Lower lobe of right lung (tissue), 2 donors: ENCODE measurements at regions not wholly inside any gene's neighbourhood (a gene's known extent, or its start where the extent isn't known, plus 50 kb on each side); places are given as distances from the start of the nearest gene placed in this dataset.

ENCODE experiments used
- ATAC-seq, 2 donors: fragments of 200-7000 bp; cut with Tn5 transposase; one replicate each; pipeline ENCODE4 v1.9.1; 2020 to 2022; ENCODE audit warnings: mild to moderate bottlenecking in 2 of 2, moderate library complexity in 2 of 2
- DNase-seq: peaks from one replicate; pipeline ENCODE4 v3.0.0-alpha.2; 2020
- H3K27ac ChIP-seq: fragments of 200-600 bp; one replicate; pipeline ENCODE4 v1.8.0; 2022
- H3K27me3 ChIP-seq: fragments of 200-600 bp; one replicate; pipeline ENCODE4 v1.8.0; 2022; ENCODE audit warnings: low read depth
- H3K36me3 ChIP-seq: fragments of 200-600 bp; one replicate; pipeline ENCODE4 v1.8.0; 2022; ENCODE audit warnings: mild to moderate bottlenecking
- H3K4me1 ChIP-seq: fragments of 200-600 bp; one replicate; pipeline ENCODE4 v1.8.0; 2022
- H3K4me3 ChIP-seq: fragments of 200-600 bp; one replicate; pipeline ENCODE4 v1.8.0; 2022; ENCODE audit warnings: mild to moderate bottlenecking
- H3K9me3 ChIP-seq: fragments of 200-600 bp; one replicate; pipeline ENCODE4 v1.8.0; 2022
- CTCF ChIP-seq: fragments of 200-600 bp; IDR thresholded peaks from one replicate; pipeline ENCODE4 v1.8.0; 2022; ENCODE audit warnings: antibody characterized with exemption, mild to moderate bottlenecking
- intact Hi-C: fragments of 100-400 bp; cut with DNase I; formaldehyde crosslinking; loops from one replicate; pipeline ENCODE4 v1.11.0; 2022
- donor health status: DM: no; HTN: yes; CAD: no; lungs with severe emphysema.

GRCh38 chr17:77343031-77343800 lies 202.4 kb downstream of the SEC14L1 start:
- ATAC-seq = no peak
- Histone ChIP-seq H3K27ac (peak overlapping the region; percentile 54), H3K4me1 (peaks cover 36% of the 10 kb centered on the region), H3K9me3 (no peaks in the 10 kb centered on the region), H3K4me3 (no peak overlapping the region), H3K27me3 (no peaks in the 10 kb centered on the region), H3K36me3 (no peaks in the 10 kb centered on the region)
- no peak for DNase-seq
- TF ChIP-seq CTCF = no peak
- intact Hi-C loops = no loop called here

GRCh38 chr17:77344038-77344437 lies 203.3 kb downstream of the SEC14L1 start:
- H3K36me3 ChIP-seq = no peaks in the 10 kb centered on the region
- no peak overlapping the region for H3K4me3 ChIP-seq
- no peak for DNase-seq
- H3K9me3 ChIP-seq = no peaks in the 10 kb centered on the region
- H3K27me3 ChIP-seq = no peaks in the 10 kb centered on the region
- H3K4me1 ChIP-seq = peaks cover 32% of the 10 kb centered on the region
- TF ChIP-seq CTCF = no peak
- intact Hi-C loops = no loop called here
- no peak for ATAC-seq
- H3K27ac ChIP-seq = no peak overlapping the region

GRCh38 chr17:77345260-77345910 lies 204.6 kb downstream of the SEC14L1 start:
- Histone ChIP-seq H3K4me3 (no peak overlapping the region), H3K27ac (no peak overlapping the region), H3K4me1 (peaks cover 41% of the 10 kb centered on the region), H3K27me3 (no peaks in the 10 kb centered on the region), H3K36me3 (no peaks in the 10 kb centered on the region), H3K9me3 (no peaks in the 10 kb centered on the region)
- intact Hi-C loops = no loop called here
- no peak for TF ChIP-seq CTCF
- no peak for DNase-seq
- ATAC-seq = no peak

- intact Hi-C loops = no loop called here
- Histone ChIP-seq H3K27me3 (no peaks in the 10 kb centered on the region), H3K4me1 (peaks cover 41% of the 10 kb centered on the region), H3K4me3 (no peak overlapping the region), H3K27ac (no peak overlapping the region), H3K36me3 (no peaks in the 10 kb centered on the region), H3K9me3 (no peaks in the 10 kb centered on the region)
- ATAC-seq (no peak), DNase-seq (no peak)
- no peak for TF ChIP-seq CTCF
Observed at GRCh38 chr17:77346765-77347164, 206.0 kb downstream of the SEC14L1 start.

- peaks cover 35% of the 10 kb centered on the region for H3K4me1 ChIP-seq
- H3K27ac ChIP-seq = no peak overlapping the region
- no peak for TF ChIP-seq CTCF
- no peak overlapping the region for H3K4me3 ChIP-seq
- intact Hi-C loops = no loop called here
- no peaks in the 10 kb centered on the region for H3K9me3 ChIP-seq
- no peak for DNase-seq
- H3K36me3 ChIP-seq = no peaks in the 10 kb centered on the region
- H3K27me3 ChIP-seq = no peaks in the 10 kb centered on the region
- no peak for ATAC-seq
Observed at GRCh38 chr17:77347544-77347943, 206.8 kb downstream of the SEC14L1 start.
